ENCODE measurements at regions not wholly inside any gene's neighbourhood (a gene's known extent, or its start where the extent isn't known, plus 50 kb on each side); places are given as distances from the start of the nearest gene placed in this dataset.

GRCh38 chr5:158385982-158386381, 527.0 kb upstream of the CLINT1 start:
- H3K9ac ChIP-seq (ENCODE audit: insufficient read depth, low read length), result no peak overlapping the region

GRCh38 chr5:158384535-158385481, 525.9 kb upstream of the CLINT1 start:
- Histone ChIP-seq H3K36me3 (ENCODE audit: control insufficient read depth, insufficient read depth, low read length) (no peaks in the 10 kb centered on the region), H3K27ac (ENCODE audit: insufficient read depth, low read length) (peak overlapping the region; percentile 73), H3K4me2 (ENCODE audit: extremely low read depth, insufficient read depth, low read length) (peak overlapping the region; percentile 4), H3K79me2 (ENCODE audit: control insufficient read depth, insufficient read depth, low read length) (no peaks in the 10 kb centered on the region), H3K4me1 (ENCODE audit: control insufficient read depth, extremely low read depth, insufficient read depth, low read length) (peaks cover 25% of the 10 kb centered on the region), H3K27me3 (ENCODE audit: control insufficient read depth, insufficient read depth, low read length) (no peaks in the 10 kb centered on the region), H3K9ac (ENCODE audit: insufficient read depth, low read length) (no peak overlapping the region), H3K4me3 (replicated peaks in 1 of 4; ENCODE audit: control extremely low read depth in 1 of 4, insufficient read depth in 1 of 4, low read depth in 3 of 4, low read length in 4 of 4) (no peak overlapping the region), H2AFZ (ENCODE audit: low read length) (no peak overlapping the region), H3K9me3 (ENCODE audit: control insufficient read depth, insufficient read depth, low read depth, low read length) (no peaks in the 10 kb centered on the region), H4K20me1 (ENCODE audit: control insufficient read depth, extremely low read depth, insufficient read depth, low read length) (no peaks in the 10 kb centered on the region)
- TF ChIP-seq EZH2 (IDR thresholded peaks at IDR 0.05; ENCODE audit: low read length, missing control alignments), result no peak
- peak; percentile 97 to 99 for DNase-seq (ENCODE audit: low read depth in 2 of 2)

More at GRCh38 chr5:158385982-158386381, 527.0 kb upstream of the CLINT1 start:
- Histone ChIP-seq H4K20me1 (ENCODE audit: control insufficient read depth, extremely low read depth, insufficient read depth, low read length) (no peaks in the 10 kb centered on the region), H3K27me3 (ENCODE audit: control insufficient read depth, insufficient read depth, low read length) (no peaks in the 10 kb centered on the region), H3K4me1 (ENCODE audit: control insufficient read depth, extremely low read depth, insufficient read depth, low read length) (peaks cover 28% of the 10 kb centered on the region), H3K27ac (ENCODE audit: insufficient read depth, low read length) (peak overlapping the region; percentile 69), H3K4me3 (replicated peaks in 1 of 4; ENCODE audit: control extremely low read depth in 1 of 4, insufficient read depth in 1 of 4, low read depth in 3 of 4, low read length in 4 of 4) (no peak overlapping the region), H3K4me2 (ENCODE audit: extremely low read depth, insufficient read depth, low read length) (no peak overlapping the region), H3K9me3 (ENCODE audit: control insufficient read depth, insufficient read depth, low read depth, low read length) (no peaks in the 10 kb centered on the region), H3K79me2 (ENCODE audit: control insufficient read depth, insufficient read depth, low read length) (no peaks in the 10 kb centered on the region), H3K36me3 (ENCODE audit: control insufficient read depth, insufficient read depth, low read length) (no peaks in the 10 kb centered on the region), H2AFZ (ENCODE audit: low read length) (no peak overlapping the region)
- TF ChIP-seq CTCF (conservative IDR thresholded peaks at IDR 0.05 in 1 of 2, IDR thresholded peaks at IDR 0.05 in 1 of 2; ENCODE audit: low read depth in 1 of 2, low read length in 2 of 2) (no peak), EZH2 (IDR thresholded peaks at IDR 0.05; ENCODE audit: low read length, missing control alignments) (no peak)
- no peak for DNase-seq (ENCODE audit: low read depth in 2 of 2)

GRCh38 chr5:158383486-158383885, 524.5 kb upstream of the CLINT1 start:
- Histone ChIP-seq H3K79me2 (ENCODE audit: control insufficient read depth, insufficient read depth, low read length) (no peaks in the 10 kb centered on the region), H3K4me3 (replicated peaks in 1 of 4; ENCODE audit: control extremely low read depth in 1 of 4, insufficient read depth in 1 of 4, low read depth in 3 of 4, low read length in 4 of 4) (no peak overlapping the region), H2AFZ (ENCODE audit: low read length) (no peak overlapping the region), H3K36me3 (ENCODE audit: control insufficient read depth, insufficient read depth, low read length) (no peaks in the 10 kb centered on the region), H3K9ac (ENCODE audit: insufficient read depth, low read length) (no peak overlapping the region), H3K4me1 (ENCODE audit: control insufficient read depth, extremely low read depth, insufficient read depth, low read length) (peaks cover 22% of the 10 kb centered on the region), H3K9me3 (ENCODE audit: control insufficient read depth, insufficient read depth, low read depth, low read length) (no peaks in the 10 kb centered on the region), H3K27me3 (ENCODE audit: control insufficient read depth, insufficient read depth, low read length) (no peaks in the 10 kb centered on the region), H4K20me1 (ENCODE audit: control insufficient read depth, extremely low read depth, insufficient read depth, low read length) (no peaks in the 10 kb centered on the region), H3K27ac (ENCODE audit: insufficient read depth, low read length) (no peak overlapping the region), H3K4me2 (ENCODE audit: extremely low read depth, insufficient read depth, low read length) (no peak overlapping the region)
- no peak for DNase-seq (ENCODE audit: low read depth in 2 of 2)
- TF ChIP-seq EZH2 (IDR thresholded peaks at IDR 0.05; ENCODE audit: low read length, missing control alignments), result no peak
- no peak for TF ChIP-seq CTCF (conservative IDR thresholded peaks at IDR 0.05 in 1 of 2, IDR thresholded peaks at IDR 0.05 in 1 of 2; ENCODE audit: low read depth in 1 of 2, low read length in 2 of 2)
